ENCODE measurements at regions not wholly inside any gene's neighbourhood (a gene's known extent, or its start where the extent isn't known, plus 50 kb on each side); places are given as distances from the start of the nearest gene placed in this dataset.

DNA sequence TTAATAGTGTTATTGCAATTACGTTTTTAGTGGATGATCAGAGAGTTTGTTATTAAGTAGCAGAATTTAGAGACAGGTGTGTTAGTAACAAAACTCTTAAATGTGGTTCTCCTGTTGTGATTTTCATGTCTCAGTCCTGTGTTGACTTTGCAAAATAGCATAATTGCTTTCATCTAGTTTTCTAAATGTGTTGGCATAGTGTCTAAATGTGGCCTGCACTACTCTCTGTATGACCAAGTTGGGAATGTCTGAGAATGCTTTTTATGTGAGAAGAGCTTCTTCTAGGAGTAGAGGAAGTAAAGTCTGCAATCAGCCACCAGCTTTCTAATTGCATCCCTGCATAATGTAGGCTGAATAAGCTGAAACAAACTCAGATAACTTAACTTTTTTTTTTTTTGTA, 158.6 kb upstream of the FAT1 start:
- H3K9me3 Mint-ChIP-seq: peaks cover 0 to 14% (median 6%) of the 10 kb centered on the region in 7 donors
- Histone ChIP-seq H4K20me1 (ENCODE audit: insufficient read depth, low read length) (no peaks in the 10 kb centered on the region), H3K9me3 (replicated peaks in 1 of 2; ENCODE audit: control insufficient read depth in 1 of 2, insufficient read depth in 1 of 2, low read length in 2 of 2) (peaks cover 8 to 12% of the 10 kb centered on the region in 2 donors), H3K4me3 (replicated peaks in 1 of 3; ENCODE audit: low read depth in 2 of 3, low read length in 3 of 3) (no peak overlapping the region), H3K4me1 (ENCODE audit: control insufficient read depth in 1 of 2, insufficient read depth in 2 of 2, low read length in 2 of 2) (no peaks in the 10 kb centered on the region), H2AFZ (ENCODE audit: insufficient read depth, low read depth, low read length, poor library complexity, severe bottlenecking) (no peak overlapping the region), H3K4me2 (replicated peaks; ENCODE audit: extremely low read depth, low read length, poor library complexity, severe bottlenecking) (no peak overlapping the region), H3K27me3 (ENCODE audit: control insufficient read depth in 2 of 2, insufficient read depth in 2 of 2, low read length in 2 of 2) (no peaks in the 10 kb centered on the region), H3K36me3 (replicated peaks in 1 of 2; ENCODE audit: control insufficient read depth in 1 of 2, insufficient read depth in 2 of 2, low read length in 2 of 2) (no peaks in the 10 kb centered on the region), H3K9ac (ENCODE audit: insufficient read depth, low read length, poor library complexity, severe bottlenecking) (no peak overlapping the region), H3K79me2 (ENCODE audit: insufficient read depth, low read length) (no peaks in the 10 kb centered on the region), H3K27ac (ENCODE audit: low read depth in 1 of 2, low read length in 2 of 2) (no peak overlapping the region)
- no peak overlapping the region for H3K4me3 Mint-ChIP-seq
- DNase-seq: no peak
- WGBS (ENCODE audit: insufficient coverage): 82% methylated on average over 1 of the region's 1 CpG
- intact Hi-C loops (cut with micrococcal nuclease): no loop called here
- peaks cover 0 to 1% (median 0%) of the 10 kb centered on the region in 3 donors for H3K27me3 Mint-ChIP-seq (ENCODE audit: low read depth in 3 of 3)
- H3K27ac Mint-ChIP-seq: no peak overlapping the region
- H3K4me1 Mint-ChIP-seq: no peaks in the 10 kb centered on the region
- no peaks in the 10 kb centered on the region for H3K36me3 Mint-ChIP-seq
- TF ChIP-seq, protein P1, sequence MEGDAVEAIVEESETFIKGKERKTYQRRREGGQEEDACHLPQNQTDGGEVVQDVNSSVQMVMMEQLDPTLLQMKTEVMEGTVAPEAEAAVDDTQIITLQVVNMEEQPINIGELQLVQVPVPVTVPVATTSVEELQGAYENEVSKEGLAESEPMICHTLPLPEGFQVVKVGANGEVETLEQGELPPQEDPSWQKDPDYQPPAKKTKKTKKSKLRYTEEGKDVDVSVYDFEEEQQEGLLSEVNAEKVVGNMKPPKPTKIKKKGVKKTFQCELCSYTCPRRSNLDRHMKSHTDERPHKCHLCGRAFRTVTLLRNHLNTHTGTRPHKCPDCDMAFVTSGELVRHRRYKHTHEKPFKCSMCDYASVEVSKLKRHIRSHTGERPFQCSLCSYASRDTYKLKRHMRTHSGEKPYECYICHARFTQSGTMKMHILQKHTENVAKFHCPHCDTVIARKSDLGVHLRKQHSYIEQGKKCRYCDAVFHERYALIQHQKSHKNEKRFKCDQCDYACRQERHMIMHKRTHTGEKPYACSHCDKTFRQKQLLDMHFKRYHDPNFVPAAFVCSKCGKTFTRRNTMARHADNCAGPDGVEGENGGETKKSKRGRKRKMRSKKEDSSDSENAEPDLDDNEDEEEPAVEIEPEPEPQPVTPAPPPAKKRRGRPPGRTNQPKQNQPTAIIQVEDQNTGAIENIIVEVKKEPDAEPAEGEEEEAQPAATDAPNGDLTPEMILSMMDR (IDR thresholded peaks at IDR 0.05): no peak

DNA sequence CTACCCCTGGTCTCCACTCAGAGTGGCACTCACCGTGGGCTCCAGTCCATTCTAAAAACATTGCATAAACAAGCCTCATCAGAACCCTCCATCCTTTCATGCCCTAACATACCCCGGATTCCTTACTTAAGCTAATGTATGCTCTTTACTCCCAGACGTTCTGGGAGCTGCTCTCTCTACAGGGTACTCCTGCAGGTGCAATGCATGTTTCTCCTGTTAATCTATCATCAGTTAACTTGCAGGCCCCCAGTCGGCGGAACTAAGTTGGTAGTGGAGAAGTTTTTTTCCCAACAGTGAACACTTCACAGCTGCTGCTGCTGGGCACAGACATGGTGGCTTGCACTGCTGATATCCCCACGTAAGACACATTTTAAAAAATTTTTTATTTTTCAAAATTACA, 161.6 kb upstream of the FAT1 start:
- Histone ChIP-seq H4K20me1 (ENCODE audit: insufficient read depth, low read length) (no peaks in the 10 kb centered on the region), H3K27me3 (ENCODE audit: control insufficient read depth in 2 of 2, insufficient read depth in 2 of 2, low read length in 2 of 2) (no peaks in the 10 kb centered on the region), H3K9ac (ENCODE audit: insufficient read depth, low read length, poor library complexity, severe bottlenecking) (no peak overlapping the region), H3K36me3 (replicated peaks in 1 of 2; ENCODE audit: control insufficient read depth in 1 of 2, insufficient read depth in 2 of 2, low read length in 2 of 2) (no peaks in the 10 kb centered on the region), H2AFZ (ENCODE audit: insufficient read depth, low read depth, low read length, poor library complexity, severe bottlenecking) (no peak overlapping the region), H3K27ac (ENCODE audit: low read depth in 1 of 2, low read length in 2 of 2) (no peak overlapping the region), H3K4me1 (ENCODE audit: control insufficient read depth in 1 of 2, insufficient read depth in 2 of 2, low read length in 2 of 2) (no peaks in the 10 kb centered on the region), H3K4me3 (replicated peaks in 1 of 3; ENCODE audit: low read depth in 2 of 3, low read length in 3 of 3) (no peak overlapping the region), H3K79me2 (ENCODE audit: insufficient read depth, low read length) (no peaks in the 10 kb centered on the region), H3K4me2 (replicated peaks; ENCODE audit: extremely low read depth, low read length, poor library complexity, severe bottlenecking) (no peak overlapping the region), H3K9me3 (replicated peaks in 1 of 2; ENCODE audit: control insufficient read depth in 1 of 2, insufficient read depth in 1 of 2, low read length in 2 of 2) (peaks cover 17 to 25% of the 10 kb centered on the region in 2 donors)
- Mint-ChIP-seq H3K36me3 (no peaks in the 10 kb centered on the region), H3K4me1 (no peaks in the 10 kb centered on the region), H3K4me3 (no peak overlapping the region), H3K27me3 (ENCODE audit: low read depth in 3 of 3) (peaks cover 0 to 1% (median 1%) of the 10 kb centered on the region in 3 donors), H3K9me3 (peaks cover 9 to 24% (median 15%) of the 10 kb centered on the region in 7 donors), H3K27ac (no peak overlapping the region)
- intact Hi-C loops (cut with micrococcal nuclease): no loop called here
- TF ChIP-seq, protein P1 (IDR thresholded peaks at IDR 0.05): no peak
- DNase-seq: no peak
- 100% methylated on average over 2 of the region's 6 CpGs for WGBS (ENCODE audit: insufficient coverage)
